Keratinocyte (primary cell): ENCODE measurements at regions not wholly inside any gene's neighbourhood (a gene's known extent, or its start where the extent isn't known, plus 50 kb on each side); places are given as distances from the start of the nearest gene placed in this dataset.

Experiments used
- EZH2 ChIP-seq: IDR thresholded peaks from one replicate; pipeline ENCODE4 v1.6.1; 2012; ENCODE audit warnings: inconsistent platforms, mild to moderate bottlenecking, low read length, moderate library complexity
- TF ChIP-seq, protein P1 (sequence below), 3 experiments: IDR thresholded peaks in 1 of 3; conservative IDR thresholded peaks in 1 of 3; optimal IDR thresholded peaks in 1 of 3; 2 replicates in 2 of 3; 3 replicates in 1 of 3; pipeline versions ENCODE3 to v1.5.1; 2011; ENCODE audit warnings: low read length in 3 of 3, mild to moderate bottlenecking in 3 of 3, moderate library complexity in 2 of 3, control low read depth in 1 of 3, inconsistent platforms in 1 of 3; ENCODE audit not compliant: insufficient read depth in 2 of 3; ENCODE audit errors: extremely low read depth in 1 of 3

GRCh38 chr11:100550298-100550697 is 136.8 kb upstream of the ARHGAP42 start:
- TF ChIP-seq, protein P1, sequence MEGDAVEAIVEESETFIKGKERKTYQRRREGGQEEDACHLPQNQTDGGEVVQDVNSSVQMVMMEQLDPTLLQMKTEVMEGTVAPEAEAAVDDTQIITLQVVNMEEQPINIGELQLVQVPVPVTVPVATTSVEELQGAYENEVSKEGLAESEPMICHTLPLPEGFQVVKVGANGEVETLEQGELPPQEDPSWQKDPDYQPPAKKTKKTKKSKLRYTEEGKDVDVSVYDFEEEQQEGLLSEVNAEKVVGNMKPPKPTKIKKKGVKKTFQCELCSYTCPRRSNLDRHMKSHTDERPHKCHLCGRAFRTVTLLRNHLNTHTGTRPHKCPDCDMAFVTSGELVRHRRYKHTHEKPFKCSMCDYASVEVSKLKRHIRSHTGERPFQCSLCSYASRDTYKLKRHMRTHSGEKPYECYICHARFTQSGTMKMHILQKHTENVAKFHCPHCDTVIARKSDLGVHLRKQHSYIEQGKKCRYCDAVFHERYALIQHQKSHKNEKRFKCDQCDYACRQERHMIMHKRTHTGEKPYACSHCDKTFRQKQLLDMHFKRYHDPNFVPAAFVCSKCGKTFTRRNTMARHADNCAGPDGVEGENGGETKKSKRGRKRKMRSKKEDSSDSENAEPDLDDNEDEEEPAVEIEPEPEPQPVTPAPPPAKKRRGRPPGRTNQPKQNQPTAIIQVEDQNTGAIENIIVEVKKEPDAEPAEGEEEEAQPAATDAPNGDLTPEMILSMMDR (optimal IDR thresholded peaks at IDR 0.05 in 1 of 3, IDR thresholded peaks at IDR 0.05 in 1 of 3, conservative IDR thresholded peaks at IDR 0.05 in 1 of 3; ENCODE audit: extremely low read depth in 1 of 3, insufficient read depth in 2 of 3, low read length in 3 of 3): no peak
- TF ChIP-seq EZH2: no peak
